ENCODE measurements at regions not wholly inside any gene's neighbourhood (a gene's known extent, or its start where the extent isn't known, plus 50 kb on each side); places are given as distances from the start of the nearest gene placed in this dataset.
"Not testable (repeated sequence)": the region's sequence is repeated elsewhere in the genome, so short reads cannot be mapped to it uniquely, and the experiment has no call there.

GRCh38 chr5:167918813-167919483 lies 372.5 kb upstream of the WWC1 start:
- DNase-seq: no peak

DNA sequence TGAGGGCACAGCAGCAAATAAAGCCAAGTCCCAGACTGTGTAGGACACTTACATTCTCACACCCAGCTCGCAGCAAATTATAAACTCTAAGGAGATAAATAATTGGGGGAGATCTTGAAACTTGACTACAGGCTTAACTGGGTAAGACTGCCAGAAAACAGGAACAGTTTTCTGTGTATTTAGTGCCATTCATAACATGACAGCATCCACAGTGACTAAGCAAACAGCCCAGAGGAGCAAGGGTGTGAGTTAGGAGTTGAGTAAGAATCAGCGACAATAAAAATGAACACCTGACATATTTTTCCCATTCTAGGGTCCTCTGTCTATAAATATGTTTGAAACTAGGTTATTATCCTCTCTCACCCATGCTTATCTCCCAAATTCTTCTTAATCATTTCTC lies 370.9 kb upstream of the WWC1 start:
- DNase-seq: no peak

DNA sequence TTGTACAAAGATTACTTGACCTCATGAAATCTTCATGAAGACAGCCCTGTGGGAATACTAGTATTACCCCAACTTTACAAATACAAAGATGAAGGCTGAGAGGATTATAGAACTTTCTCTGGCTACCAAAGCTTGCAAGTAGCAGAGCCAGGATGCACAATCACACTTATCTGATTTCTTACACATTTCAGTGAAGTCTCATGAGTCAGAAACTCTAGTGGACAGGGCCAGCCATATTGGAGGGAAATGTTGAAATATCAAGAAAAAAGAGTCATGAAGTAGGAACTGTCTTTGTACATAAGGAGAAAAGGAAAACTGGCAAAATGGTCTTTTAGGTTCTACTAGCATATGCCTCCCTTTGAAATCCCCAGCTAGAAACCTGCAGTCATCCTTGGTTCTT lies 369.6 kb upstream of the WWC1 start:
- DNase-seq: no peak

DNA sequence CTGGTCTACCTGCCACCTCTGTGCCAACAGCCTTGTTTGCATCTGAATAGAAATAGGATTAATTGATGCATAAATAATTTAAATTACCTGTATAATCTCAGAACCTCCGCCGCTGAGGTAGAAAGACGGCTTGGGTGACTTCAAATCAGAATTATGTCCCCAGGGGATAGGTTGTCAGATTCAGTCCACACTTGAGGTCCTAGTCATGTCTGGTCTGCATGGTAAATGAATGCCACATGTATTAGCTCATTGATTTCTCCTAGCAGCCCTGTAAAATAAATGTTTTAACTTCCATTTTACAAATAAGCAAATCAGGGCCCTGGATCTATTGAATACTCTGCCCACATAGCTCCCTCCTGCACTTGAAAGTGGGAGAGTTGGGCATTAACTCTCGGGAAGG lies 368.0 kb upstream of the WWC1 start:
- no peak for DNase-seq

GRCh38 chr5:167929841-167930240 lies 361.6 kb upstream of the WWC1 start:
- no peak for DNase-seq

DNA sequence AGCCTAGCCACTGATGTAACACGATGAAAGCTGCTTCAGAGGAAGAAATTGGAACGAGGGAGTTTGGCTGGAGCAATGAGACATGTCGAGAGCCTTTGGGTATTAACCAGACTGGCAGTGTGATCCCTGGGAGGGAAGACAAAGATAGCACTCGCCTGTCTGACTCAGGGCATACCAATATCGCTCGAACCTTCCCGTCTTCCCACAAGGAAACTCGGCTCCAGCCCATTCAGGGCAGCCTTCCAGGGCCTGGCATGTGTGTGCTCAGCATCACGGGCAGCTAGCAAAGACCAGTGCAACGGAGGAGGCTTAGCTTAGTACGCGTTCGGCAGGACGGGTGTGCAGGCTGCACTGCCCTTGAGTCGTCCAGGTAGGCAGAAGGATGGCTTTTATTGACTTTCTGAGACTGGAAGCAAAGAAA lies 356.9 kb upstream of the WWC1 start:
- DNase-seq: no peak

DNA sequence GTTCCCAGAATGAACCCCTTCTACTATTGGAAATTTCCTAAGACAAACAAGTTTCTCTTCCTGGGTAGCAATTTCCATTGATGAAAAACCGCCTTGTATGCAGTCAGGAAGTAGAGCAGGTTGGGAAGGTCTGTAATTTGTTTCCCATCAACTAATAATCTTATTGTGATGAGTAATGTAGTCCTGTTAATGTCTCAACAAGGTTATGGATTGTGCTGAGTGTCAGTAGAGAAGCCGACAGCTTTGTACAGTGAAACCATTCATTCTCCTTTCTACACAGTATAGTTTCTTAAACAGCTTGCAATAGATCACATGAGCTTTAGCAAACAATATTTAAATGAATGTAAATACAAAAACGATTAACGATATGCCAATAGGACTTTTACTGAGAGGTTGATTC lies 355.4 kb upstream of the WWC1 start:
- DNase-seq: no peak

DNA sequence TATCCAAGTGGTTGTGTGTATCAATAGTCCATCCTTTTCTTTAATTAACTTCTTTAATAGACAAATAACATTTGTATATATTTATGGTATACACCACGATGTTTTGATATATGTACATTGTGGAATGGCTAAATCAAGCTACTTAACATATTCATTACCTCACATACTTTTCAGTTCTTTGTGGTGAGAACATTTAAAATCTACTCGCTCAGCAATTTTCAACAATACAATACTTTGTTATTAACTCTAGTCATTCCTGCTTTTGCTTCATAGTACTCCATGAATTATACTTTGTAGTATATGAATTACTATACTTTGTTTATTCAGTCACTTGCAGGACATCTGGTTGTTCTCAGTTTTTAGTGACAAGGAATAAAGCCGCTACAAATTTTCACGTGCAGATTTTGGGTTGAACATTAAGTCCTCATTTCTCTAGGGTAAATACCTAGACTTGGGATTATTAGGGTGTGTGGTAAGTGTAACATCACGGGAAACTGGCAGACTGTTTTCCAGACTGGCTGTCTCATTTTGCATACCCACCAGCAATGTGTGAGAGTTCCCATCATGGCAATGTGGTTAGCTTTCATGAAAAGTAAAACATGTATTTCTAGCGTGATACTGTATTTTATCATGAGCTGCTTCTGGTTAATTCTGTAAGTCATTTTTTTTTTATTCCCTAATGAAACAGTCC lies 354.4 kb upstream of the WWC1 start:
- DNase-seq: no peak

DNA sequence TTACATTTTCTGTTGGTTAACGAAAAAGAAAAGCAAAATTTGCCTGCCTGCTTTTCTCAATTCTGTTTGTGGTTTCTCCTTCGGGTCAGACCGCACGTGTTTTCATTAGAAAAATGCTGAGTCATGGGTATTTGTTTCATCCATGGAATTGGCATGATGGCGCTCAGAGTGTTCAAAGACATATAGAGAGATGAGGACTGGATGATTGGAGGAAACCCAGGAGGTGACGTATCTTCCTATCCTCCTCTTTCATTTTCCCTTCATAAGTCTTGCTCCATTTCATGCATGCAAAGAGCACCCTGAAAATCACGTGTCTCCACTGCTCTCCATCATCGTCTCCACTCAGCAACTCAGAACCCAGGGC lies 353.8 kb upstream of the WWC1 start:
- DNase-seq: no peak

GRCh38 chr5:167939686-167940085 lies 351.8 kb upstream of the WWC1 start:
- DNase-seq: no peak

- no peak for DNase-seq
Measured at GRCh38 chr5:167940911-167941310, 350.5 kb upstream of the WWC1 start.

GRCh38 chr5:167941556-167941955 lies 349.9 kb upstream of the WWC1 start:
- not testable (repeated sequence) for DNase-seq

DNA sequence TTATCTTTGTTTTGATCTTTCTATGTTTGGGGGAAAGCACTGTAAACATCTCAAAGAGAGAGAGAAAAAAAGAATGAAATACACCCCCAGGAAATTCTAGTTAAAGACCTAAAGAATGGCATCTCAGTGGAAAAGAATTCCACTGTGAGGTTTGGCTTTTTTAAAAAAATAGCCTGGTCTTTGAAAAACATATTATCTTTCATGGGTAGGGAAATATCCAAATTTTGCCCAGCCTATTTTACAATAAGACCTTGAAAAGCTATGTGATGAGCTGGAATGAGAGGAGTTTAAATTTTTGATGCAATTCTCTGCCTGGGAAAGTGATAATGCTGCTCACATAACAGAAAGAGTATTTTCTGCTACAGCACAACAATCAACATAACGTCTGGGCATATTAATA lies 348.1 kb upstream of the WWC1 start:
- no peak for DNase-seq

DNA sequence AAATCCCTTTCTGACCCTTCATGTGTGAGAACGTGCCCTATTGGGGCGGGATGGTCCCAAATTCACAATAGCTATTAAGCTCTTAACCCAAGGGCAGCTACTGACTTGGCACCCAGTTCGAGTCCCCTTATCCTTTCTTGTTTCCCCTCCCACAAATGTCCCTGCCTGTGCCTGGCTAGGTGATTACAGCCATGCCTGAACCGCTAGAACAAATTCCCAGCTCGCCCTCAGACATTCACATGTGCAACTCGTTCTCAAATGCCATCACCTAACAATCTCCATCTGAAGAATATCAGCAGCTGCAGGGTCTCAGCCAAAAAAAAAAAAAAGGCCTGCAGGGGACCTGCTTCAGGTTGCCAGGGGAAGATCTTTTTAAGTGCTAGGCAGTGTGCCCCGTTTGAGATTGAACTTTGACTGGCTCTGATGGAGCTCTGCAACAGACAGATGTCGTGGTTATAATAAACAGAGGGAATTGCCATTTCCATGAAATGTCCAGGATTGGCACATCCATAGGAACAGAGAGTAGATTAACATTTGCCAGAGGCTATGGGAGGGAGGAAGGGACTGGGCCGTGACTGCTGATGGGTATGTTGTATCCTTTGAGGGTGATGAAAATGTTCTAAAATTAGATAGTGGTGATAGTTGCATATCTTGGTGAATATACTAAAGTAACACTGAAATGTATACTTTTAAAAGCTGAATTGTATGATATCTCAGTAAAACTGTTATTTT lies 347.2 kb upstream of the WWC1 start:
- no peak for DNase-seq

DNA sequence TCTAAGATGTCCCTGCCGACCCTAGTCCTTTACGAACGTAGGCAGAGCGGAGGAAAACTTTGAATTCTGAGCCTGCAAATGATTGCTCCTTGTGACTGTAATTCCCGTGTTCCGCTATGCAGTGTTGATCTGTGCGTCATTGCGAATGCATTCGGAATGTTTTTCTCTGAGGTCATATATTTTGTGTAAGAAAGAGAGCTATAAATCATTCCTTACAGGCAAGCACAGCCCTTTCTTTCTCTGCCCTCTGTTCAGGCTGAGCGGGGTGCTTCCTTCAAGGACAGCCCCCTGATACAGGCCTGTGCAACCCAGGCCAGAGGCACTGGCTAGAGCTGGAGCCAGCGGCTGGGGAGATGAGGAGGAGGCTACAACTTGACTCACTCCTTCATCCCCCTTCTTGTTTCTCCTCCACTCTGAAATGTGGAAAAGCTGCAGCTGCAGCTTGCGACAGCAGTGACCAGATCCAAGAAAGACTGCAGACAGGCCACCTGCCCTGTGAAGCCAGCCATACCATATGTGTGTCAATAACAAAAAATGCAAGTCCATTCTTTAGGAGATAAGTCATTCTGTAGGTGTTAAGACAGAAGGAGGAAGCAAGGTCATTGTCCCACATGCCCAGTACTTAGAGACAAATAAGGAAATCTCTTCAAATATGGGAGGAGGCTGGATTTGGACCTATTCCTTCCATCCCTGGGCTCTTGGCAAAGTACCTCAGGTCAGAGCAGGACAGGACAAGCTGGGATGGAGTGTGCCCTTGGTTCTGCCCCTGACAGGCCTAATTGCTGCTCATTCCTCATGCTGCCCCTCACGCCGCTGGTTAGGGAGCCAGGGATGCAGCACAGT lies 345.7 kb upstream of the WWC1 start:
- DNase-seq: no peak

DNA sequence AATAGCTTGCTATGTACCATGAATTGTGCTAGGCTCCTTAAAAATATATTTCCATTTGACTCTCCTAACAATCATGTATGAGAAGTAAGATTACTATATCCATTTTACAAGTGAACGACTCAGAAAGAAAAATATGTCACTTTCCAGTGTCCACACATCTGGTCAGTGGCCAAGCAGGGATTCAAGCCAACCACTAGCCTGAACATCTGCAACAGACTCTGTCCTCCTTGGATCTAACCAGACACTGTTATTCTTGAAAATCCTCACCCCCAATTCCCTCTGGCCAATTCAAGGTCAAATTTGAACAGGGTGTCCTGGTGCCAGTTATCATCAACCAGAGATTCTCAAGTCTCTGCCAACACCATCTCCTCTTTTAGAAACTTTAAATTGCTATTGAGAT lies 344.1 kb upstream of the WWC1 start:
- no peak for DNase-seq

- DNase-seq: no peak
Measured at GRCh38 chr5:167948251-167948650, 343.2 kb upstream of the WWC1 start.

GRCh38 chr5:167949435-167949834 lies 342.0 kb upstream of the WWC1 start:
- no peak for DNase-seq

GRCh38 chr5:167950126-167950721 lies 341.2 kb upstream of the WWC1 start:
- no peak for DNase-seq

DNA sequence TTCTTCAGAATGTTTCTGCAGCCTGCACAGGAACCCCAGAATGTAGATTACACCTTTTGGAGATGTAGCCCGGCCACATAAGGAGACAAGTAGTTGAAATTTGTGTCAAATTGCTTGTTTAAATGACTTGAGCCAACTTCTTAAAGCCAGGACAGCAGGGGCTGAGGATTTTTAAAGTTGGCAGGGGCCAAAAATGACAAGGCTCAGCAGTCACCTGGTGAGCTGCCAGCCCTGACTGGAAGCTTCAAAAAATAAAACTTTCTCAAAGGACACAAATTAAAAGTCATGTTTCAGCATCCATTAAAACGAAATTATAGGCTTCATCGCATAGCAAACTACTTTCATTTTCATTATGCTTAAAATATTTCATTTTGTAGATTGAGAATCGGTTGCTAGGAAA lies 340.3 kb upstream of the WWC1 start:
- no peak for DNase-seq

GRCh38 chr5:167952278-167952995 lies 339.0 kb upstream of the WWC1 start:
- no peak for DNase-seq

GRCh38 chr5:167953151-167953798 lies 338.2 kb upstream of the WWC1 start:
- DNase-seq: no peak

Measured in CD4-positive, alpha-beta T cell treated with Interleukin-4 for 4 hours (primary cell).